Psoas muscle (tissue), 7 donors: ENCODE measurements at regions not wholly inside any gene's neighbourhood (a gene's known extent, or its start where the extent isn't known, plus 50 kb on each side); places are given as distances from the start of the nearest gene placed in this dataset.

ENCODE experiments used
- ATAC-seq, 4 donors: fragments of 200-7000 bp; cut with Tn5 transposase; one replicate each; pipeline ENCODE4 v1.9.1; 2020; ENCODE audit warnings: moderate library complexity in 3 of 4, mild to moderate bottlenecking in 2 of 4
- DNase-seq, 2 donors: peaks; one replicate each; pipeline ENCODE4 v3.0.0-alpha.2; 2020
- H3K27ac ChIP-seq: fragments of 200-600 bp; one replicate; pipeline ENCODE4 v1.8.0; 2022
- H3K27me3 ChIP-seq, 3 donors: fragments of 200-600 bp in 1 of 3; one replicate each; pipeline versions ENCODE4 v1.6.1 to v1.8.0; 2013 to 2022; ENCODE audit warnings: low read length in 2 of 3, mild to moderate bottlenecking in 2 of 3, moderate library complexity in 1 of 3; ENCODE audit not compliant: insufficient read depth in 3 of 3
- H3K36me3 ChIP-seq, 2 donors: fragments of 200-600 bp in 1 of 2; one replicate each; pipeline versions ENCODE4 v1.6.1 to v1.8.0; 2013 to 2022; ENCODE audit warnings: low read depth in 1 of 2, mild to moderate bottlenecking in 1 of 2, moderate library complexity in 1 of 2; ENCODE audit not compliant: insufficient read depth in 1 of 2
- H3K4me1 ChIP-seq: fragments of 200-600 bp; one replicate; pipeline ENCODE4 v1.8.0; 2022
- H3K4me3 ChIP-seq: fragments of 200-600 bp; one replicate; pipeline ENCODE4 v1.8.0; 2022; ENCODE audit warnings: mild to moderate bottlenecking
- H3K9me3 ChIP-seq: fragments of 200-600 bp; one replicate; pipeline ENCODE4 v1.8.0; 2022
- CTCF ChIP-seq: fragments of 200-600 bp; IDR thresholded peaks from one replicate; pipeline ENCODE4 v1.8.0; 2022; ENCODE audit warnings: antibody characterized with exemption
- WGBS, 3 donors: extraction: QIAGEN DNeasy Blood & Tissue Kit; methylation state at CpG; one replicate each; pipeline versions ENCODE4 v1.1.6 to v1.1.7; 2013; 5-methylcytosine and 5-hydroxymethylcytosine counted together
- intact Hi-C, 2 donors: fragments of 100-400 bp; cut with DNase I; formaldehyde crosslinking; loops; one replicate each; pipeline versions ENCODE4 v1.11.0 to v1.14.2; 2022
- donor health status: healthy with polysubstance abuse.
- donor health status: DM: no; HTN: no; CAD: no; lungs with moderate emphysema.
- donor health status: Bipolar disorder and iron deficiency.
- donor health status: healthy.
- donor health status: DM: yes; HTN: yes; CAD: no.
- donor health status: DM: no; HTN: no; CAD: no.
- donor health status: DM: yes; HTN: yes; CAD: no.

GRCh38 chr6:145043926-145044500 lies 691.3 kb downstream of the EPM2A start:
- H3K4me3 ChIP-seq, result no peak overlapping the region
- TF ChIP-seq CTCF, result no peak
- intact Hi-C loops, result no loop called here
- ATAC-seq (peak in 1 of 4 donors; percentile 36), DNase-seq (no peak)
- H3K9me3 ChIP-seq, result no peaks in the 10 kb centered on the region
- H3K36me3 ChIP-seq, result no peaks in the 10 kb centered on the region
- H3K4me1 ChIP-seq, result no peaks in the 10 kb centered on the region
- no peaks in the 10 kb centered on the region for H3K27me3 ChIP-seq
- 83 to 88% (median 86%) methylated on average over 5 of the region's 5 CpGs for WGBS, 3 donors
- H3K27ac ChIP-seq, result no peak overlapping the region

- 7 to 20% (median 15%) methylated on average over 3 of the region's 3 CpGs for WGBS, 3 donors
- TF ChIP-seq CTCF, result no peak
- ATAC-seq, result peak; percentile 65 to 93 (median 72)
- no peaks in the 10 kb centered on the region for H3K4me1 ChIP-seq
- H3K27me3 ChIP-seq, result no peaks in the 10 kb centered on the region
- intact Hi-C loops, result no loop called here
- H3K9me3 ChIP-seq, result no peaks in the 10 kb centered on the region
- H3K4me3 ChIP-seq, result no peak overlapping the region
- no peaks in the 10 kb centered on the region for H3K36me3 ChIP-seq
- H3K27ac ChIP-seq, result no peak overlapping the region
- no peak for DNase-seq
Measured at GRCh38 chr6:145044641-145045246, 690.6 kb downstream of the EPM2A start.

- intact Hi-C loops, result no loop called here
- no peaks in the 10 kb centered on the region for H3K36me3 ChIP-seq
- no peaks in the 10 kb centered on the region for H3K4me1 ChIP-seq
- no peak overlapping the region for H3K27ac ChIP-seq
- DNase-seq (no peak), ATAC-seq (no peak)
- no peaks in the 10 kb centered on the region for H3K9me3 ChIP-seq
- no peak overlapping the region for H3K4me3 ChIP-seq
- H3K27me3 ChIP-seq, result no peaks in the 10 kb centered on the region
- TF ChIP-seq CTCF, result no peak
Measured at GRCh38 chr6:145045582-145045981, 689.7 kb downstream of the EPM2A start.

GRCh38 chr6:145047891-145048290 lies 687.4 kb downstream of the EPM2A start:
- DNase-seq, result no peak
- Histone ChIP-seq H3K27me3 (no peaks in the 10 kb centered on the region), H3K27ac (no peak overlapping the region), H3K4me1 (no peaks in the 10 kb centered on the region), H3K4me3 (no peak overlapping the region), H3K9me3 (no peaks in the 10 kb centered on the region), H3K36me3 (no peaks in the 10 kb centered on the region)
- TF ChIP-seq CTCF, result no peak
- intact Hi-C loops, result no loop called here
- ATAC-seq, result no peak
- 80 to 87% (median 83%) methylated on average over 4 of the region's 4 CpGs for WGBS, 3 donors

- Histone ChIP-seq H3K27me3 (no peaks in the 10 kb centered on the region), H3K4me1 (no peaks in the 10 kb centered on the region), H3K27ac (no peak overlapping the region), H3K9me3 (no peaks in the 10 kb centered on the region), H3K36me3 (no peaks in the 10 kb centered on the region), H3K4me3 (no peak overlapping the region)
- DNase-seq (no peak), ATAC-seq (no peak)
- 53 to 80% (median 58%) methylated on average over 2 of the region's 2 CpGs for WGBS, 3 donors
- no peak for TF ChIP-seq CTCF
- intact Hi-C loops, result no loop called here
Measured at GRCh38 chr6:145051661-145052060, 683.7 kb downstream of the EPM2A start.
